ENCODE measurements at regions not wholly inside any gene's neighbourhood (a gene's known extent, or its start where the extent isn't known, plus 50 kb on each side); places are given as distances from the start of the nearest gene placed in this dataset.
"Not testable (repeated sequence)": the region's sequence is repeated elsewhere in the genome, so short reads cannot be mapped to it uniquely, and the experiment has no call there.

GRCh38 chr5:34192064-34192922, 149.3 kb upstream of the C1QTNF3 start:
- H3K4me3 ChIP-seq; BruUV-seq (replicated peaks); intact Hi-C loops (cut with micrococcal nuclease); H3K9me3 ChIP-seq (replicated peaks; ENCODE audit: control insufficient read depth, insufficient read depth, low read depth, low read length); CTCF ChIA-PET (ENCODE audit: low intra/inter-chr PET ratio); H2AFZ ChIP-seq (ENCODE audit: low read depth, low read length); ATAC-seq; FAIRE-seq; H3K27ac ChIP-seq (ENCODE audit: extremely low read depth, low read depth, low read length); H3K36me3 ChIP-seq (ENCODE audit: control insufficient read depth, insufficient read depth, low read length); H3K27me3 ChIP-seq (ENCODE audit: control insufficient read depth in 2 of 2, insufficient read depth in 2 of 2, low read length in 2 of 2); H3K4me2 ChIP-seq (ENCODE audit: insufficient read depth, low read length); H4K20me1 ChIP-seq (replicated peaks; ENCODE audit: control insufficient read depth, insufficient read depth, low read length); H3K79me2 ChIP-seq (ENCODE audit: control insufficient read depth, insufficient read depth, low read length); H3K9me1 ChIP-seq (ENCODE audit: control insufficient read depth, insufficient read depth, low read length); H3K4me1 ChIP-seq (replicated peaks in 1 of 2; ENCODE audit: control insufficient read depth in 2 of 2, insufficient read depth in 2 of 2, low read length in 2 of 2); TF ChIP-seq NR4A1 (tag; IDR thresholded peaks at IDR 0.05): not testable (repeated sequence)
- POLR2A ChIA-PET = interaction anchor here (0.6 kb wide), 1 partner anchor 723 kb away, joined by 3 read pairs; no protein-coding TSS in a partner anchor
- H3K9ac ChIP-seq (ENCODE audit: insufficient read depth in 1 of 2, low read depth in 2 of 2, low read length in 2 of 2) = peak overlapping the region in 1 of 2 experiments; percentile 18; a peak in 1 of 4 replicates
- 86% methylated on average over 26 of the region's 26 CpGs for WGBS (ENCODE audit: insufficient coverage, low coverage, missing lambda C conversion rate)
- peak in 2 of 4 experiments; percentile 5 for DNase-seq (ENCODE audit: extremely low read depth in 1 of 4, low spot score in 3 of 4)
- in situ Hi-C loops (cut with MboI) = loop anchor here (25.0 kb wide), 1 partner anchor 730 kb away; no protein-coding TSS in a partner anchor
- TF ChIP-seq POLR2A (conservative IDR thresholded peaks at IDR 0.05) = peak; percentile 26
- TF ChIP-seq POLR2G (IDR thresholded peaks at IDR 0.05; ENCODE audit: low read depth, low read length) = peak; percentile 51; the same call in 1 of the 2 replicates
- TF ChIP-seq RBM22 (IDR thresholded peaks at IDR 0.05; ENCODE audit: low read depth, low read length, poor library complexity, severe bottlenecking) = peak; percentile 75
- TF ChIP-seq NR4A1 (CRISPR knock-in tag; IDR thresholded peaks at IDR 0.05) = 0 out of 2 replicates have a peak, but pooled peaks have one; percentile 9
- peak; percentile 43 for TF ChIP-seq SUPT5H (IDR thresholded peaks at IDR 0.05)
- peak; percentile 12 for TF ChIP-seq POLR2B (IDR thresholded peaks at IDR 0.05; ENCODE audit: low read depth, partially characterized antibody)

DNA sequence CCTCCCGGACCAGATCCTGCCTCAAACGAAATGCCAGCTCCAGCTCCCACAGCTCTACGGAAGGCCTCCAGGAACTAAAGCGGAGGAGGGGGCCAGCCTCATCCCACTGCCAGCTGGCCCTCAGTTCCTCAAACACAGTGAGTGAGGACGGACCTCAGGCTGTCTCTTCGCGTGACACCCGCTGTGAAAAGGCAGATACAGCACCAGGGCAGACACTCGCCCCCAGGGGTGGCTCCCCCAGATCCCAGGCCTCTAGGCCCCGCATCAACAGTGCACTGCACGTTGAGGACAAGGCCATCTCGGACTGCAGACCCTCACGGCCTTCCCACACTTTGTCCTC, 149.9 kb upstream of the C1QTNF3 start:
- H3K4me1 ChIP-seq (replicated peaks in 1 of 2; ENCODE audit: control insufficient read depth in 2 of 2, insufficient read depth in 2 of 2, low read length in 2 of 2); H3K4me3 ChIP-seq; H3K27me3 ChIP-seq (ENCODE audit: control insufficient read depth in 2 of 2, insufficient read depth in 2 of 2, low read length in 2 of 2); H3K4me2 ChIP-seq (ENCODE audit: insufficient read depth, low read length); H3K36me3 ChIP-seq (ENCODE audit: control insufficient read depth, insufficient read depth, low read length); H3K9me3 ChIP-seq (replicated peaks; ENCODE audit: control insufficient read depth, insufficient read depth, low read depth, low read length); DNase-seq (ENCODE audit: extremely low read depth in 1 of 4, low spot score in 3 of 4); CTCF ChIA-PET (ENCODE audit: low intra/inter-chr PET ratio); H4K20me1 ChIP-seq (replicated peaks; ENCODE audit: control insufficient read depth, insufficient read depth, low read length); FAIRE-seq; BruUV-seq (replicated peaks); H2AFZ ChIP-seq (ENCODE audit: low read depth, low read length); H3K9me1 ChIP-seq (ENCODE audit: control insufficient read depth, insufficient read depth, low read length); H3K9ac ChIP-seq (ENCODE audit: insufficient read depth in 1 of 2, low read depth in 2 of 2, low read length in 2 of 2); ATAC-seq; H3K27ac ChIP-seq (ENCODE audit: extremely low read depth, low read depth, low read length); H3K79me2 ChIP-seq (ENCODE audit: control insufficient read depth, insufficient read depth, low read length); intact Hi-C loops (cut with micrococcal nuclease): not testable (repeated sequence)
- in situ Hi-C loops (cut with MboI) = loop anchor here (25.0 kb wide), 1 partner anchor 731 kb away; no protein-coding TSS in a partner anchor
- POLR2A ChIA-PET = interaction anchor here (0.6 kb wide), 1 partner anchor 723 kb away, joined by 3 read pairs; no protein-coding TSS in a partner anchor
- WGBS (ENCODE audit: insufficient coverage, low coverage, missing lambda C conversion rate) = 92% methylated on average over 10 of the region's 13 CpGs

Data from K562 (cell line).